IPS-15b (cell line): ENCODE measurements at regions not wholly inside any gene's neighbourhood (a gene's known extent, or its start where the extent isn't known, plus 50 kb on each side); places are given as distances from the start of the nearest gene placed in this dataset.

Experiments used
- H3K27me3 ChIP-seq: one replicate; pipeline ENCODE4 v1.6.1; 2013; ENCODE audit warnings: low read length; ENCODE audit not compliant: control insufficient read depth, insufficient read depth
- H3K36me3 ChIP-seq: one replicate; pipeline ENCODE4 v1.6.1; 2013; ENCODE audit warnings: low read length; ENCODE audit not compliant: control insufficient read depth, insufficient read depth
- H3K4me1 ChIP-seq: one replicate; pipeline ENCODE4 v1.6.1; 2013; ENCODE audit warnings: mild to moderate bottlenecking, low read length; ENCODE audit not compliant: control insufficient read depth, insufficient read depth
- H3K4me3 ChIP-seq: one replicate; pipeline ENCODE4 v1.5.1; 2013; ENCODE audit warnings: low read depth, low read length
- H3K9ac ChIP-seq: one replicate; pipeline ENCODE4 v1.6.1; 2013; ENCODE audit warnings: low read depth, mild to moderate bottlenecking, low read length
- H3K9me3 ChIP-seq: one replicate; pipeline ENCODE4 v1.6.1; 2013; ENCODE audit warnings: mild to moderate bottlenecking, low read length; ENCODE audit not compliant: control insufficient read depth, insufficient read depth

DNA sequence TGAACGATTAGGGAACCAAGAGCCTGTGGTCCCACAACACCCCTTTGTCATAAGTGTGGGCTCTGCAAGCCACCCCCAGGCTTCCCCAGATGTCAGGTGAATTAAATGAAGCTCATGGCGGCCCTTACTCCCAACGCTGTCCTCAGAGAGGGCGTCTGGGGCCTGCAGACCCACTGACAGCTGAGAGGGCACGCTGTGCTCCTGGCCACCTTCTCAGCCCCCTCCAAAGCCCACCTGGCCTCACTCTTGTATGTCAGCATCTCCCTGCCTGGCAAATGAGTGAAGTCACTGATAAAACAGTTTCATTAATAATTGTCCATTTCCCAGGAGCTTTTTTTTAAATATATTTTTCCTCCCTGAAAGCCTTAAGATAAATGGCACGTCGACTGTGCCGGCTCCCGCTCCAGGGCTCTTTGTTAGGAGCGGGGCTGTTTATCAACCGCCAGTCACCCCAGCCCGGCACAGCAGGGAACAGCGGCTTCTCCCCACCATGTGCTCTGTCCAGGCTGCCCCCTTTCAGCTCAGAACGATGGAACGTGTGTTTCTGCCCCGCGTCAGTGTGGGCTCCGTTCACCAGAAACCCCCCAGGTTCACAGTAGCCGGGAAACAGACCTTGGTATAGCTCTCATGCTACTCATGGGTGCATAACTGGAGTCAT, 94.7 kb upstream of the SFSWAP start:
- H3K27me3 ChIP-seq, result no peaks in the 10 kb centered on the region
- no peak overlapping the region for H3K4me3 ChIP-seq
- no peaks in the 10 kb centered on the region for H3K4me1 ChIP-seq
- no peaks in the 10 kb centered on the region for H3K36me3 ChIP-seq
- no peak overlapping the region for H3K9ac ChIP-seq
- H3K9me3 ChIP-seq, result no peaks in the 10 kb centered on the region

GRCh38 chr12:131616738-131617137, 94.2 kb upstream of the SFSWAP start:
- Histone ChIP-seq H3K4me3 (no peak overlapping the region), H3K9ac (no peak overlapping the region), H3K27me3 (no peaks in the 10 kb centered on the region), H3K4me1 (peaks cover 3% of the 10 kb centered on the region), H3K36me3 (no peaks in the 10 kb centered on the region), H3K9me3 (no peaks in the 10 kb centered on the region)

- Histone ChIP-seq H3K4me1 (peaks cover 3% of the 10 kb centered on the region), H3K27me3 (no peaks in the 10 kb centered on the region), H3K4me3 (no peak overlapping the region)
Measured at GRCh38 chr12:131617179-131617578, 93.7 kb upstream of the SFSWAP start.

GRCh38 chr12:131617596-131618302, 93.1 kb upstream of the SFSWAP start:
- Histone ChIP-seq H3K9me3 (no peaks in the 10 kb centered on the region), H3K4me3 (no peak overlapping the region), H3K4me1 (peaks cover 3% of the 10 kb centered on the region), H3K9ac (no peak overlapping the region), H3K36me3 (no peaks in the 10 kb centered on the region), H3K27me3 (no peaks in the 10 kb centered on the region)

More at GRCh38 chr12:131617179-131617578, 93.7 kb upstream of the SFSWAP start:
- Histone ChIP-seq H3K36me3 (no peaks in the 10 kb centered on the region), H3K9me3 (no peaks in the 10 kb centered on the region), H3K9ac (no peak overlapping the region)

GRCh38 chr12:131618303-131618658, 92.6 kb upstream of the SFSWAP start:
- Histone ChIP-seq H3K4me1 (peaks cover 3% of the 10 kb centered on the region), H3K9ac (no peak overlapping the region), H3K4me3 (no peak overlapping the region), H3K27me3 (no peaks in the 10 kb centered on the region), H3K36me3 (no peaks in the 10 kb centered on the region), H3K9me3 (no peaks in the 10 kb centered on the region)

GRCh38 chr12:131618701-131619100, 92.2 kb upstream of the SFSWAP start:
- Histone ChIP-seq H3K27me3 (no peaks in the 10 kb centered on the region), H3K9ac (no peak overlapping the region), H3K36me3 (no peaks in the 10 kb centered on the region), H3K4me3 (no peak overlapping the region), H3K9me3 (no peaks in the 10 kb centered on the region), H3K4me1 (peaks cover 3% of the 10 kb centered on the region)

DNA sequence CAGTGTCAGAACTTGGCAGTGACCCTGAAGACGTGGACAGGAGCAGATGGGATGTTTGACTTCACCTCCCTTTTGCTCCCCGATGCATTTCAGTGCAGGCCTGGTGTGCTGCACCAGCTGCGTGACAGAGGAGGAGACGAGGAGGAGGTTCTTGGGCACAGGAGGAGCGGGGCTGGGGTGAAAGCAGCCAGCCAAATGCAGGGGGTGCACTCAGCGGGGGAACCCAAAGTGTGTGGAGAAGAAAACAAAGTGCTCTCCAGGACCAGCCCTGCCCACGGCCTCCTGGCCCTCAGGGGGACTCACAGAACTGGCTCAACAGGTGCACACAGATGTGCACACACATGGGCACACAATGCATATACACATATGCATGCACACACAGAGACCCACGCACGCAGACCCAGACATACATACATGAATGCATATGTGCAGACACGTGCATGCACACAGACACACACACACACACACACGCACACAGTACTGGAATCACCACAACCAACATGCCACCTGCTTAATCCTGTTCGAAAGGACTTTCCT, 91.7 kb upstream of the SFSWAP start:
- no peaks in the 10 kb centered on the region for H3K9me3 ChIP-seq
- no peaks in the 10 kb centered on the region for H3K27me3 ChIP-seq
- H3K9ac ChIP-seq, result no peak overlapping the region
- H3K4me3 ChIP-seq, result no peak overlapping the region
- no peaks in the 10 kb centered on the region for H3K36me3 ChIP-seq
- peaks cover 3% of the 10 kb centered on the region for H3K4me1 ChIP-seq

DNA sequence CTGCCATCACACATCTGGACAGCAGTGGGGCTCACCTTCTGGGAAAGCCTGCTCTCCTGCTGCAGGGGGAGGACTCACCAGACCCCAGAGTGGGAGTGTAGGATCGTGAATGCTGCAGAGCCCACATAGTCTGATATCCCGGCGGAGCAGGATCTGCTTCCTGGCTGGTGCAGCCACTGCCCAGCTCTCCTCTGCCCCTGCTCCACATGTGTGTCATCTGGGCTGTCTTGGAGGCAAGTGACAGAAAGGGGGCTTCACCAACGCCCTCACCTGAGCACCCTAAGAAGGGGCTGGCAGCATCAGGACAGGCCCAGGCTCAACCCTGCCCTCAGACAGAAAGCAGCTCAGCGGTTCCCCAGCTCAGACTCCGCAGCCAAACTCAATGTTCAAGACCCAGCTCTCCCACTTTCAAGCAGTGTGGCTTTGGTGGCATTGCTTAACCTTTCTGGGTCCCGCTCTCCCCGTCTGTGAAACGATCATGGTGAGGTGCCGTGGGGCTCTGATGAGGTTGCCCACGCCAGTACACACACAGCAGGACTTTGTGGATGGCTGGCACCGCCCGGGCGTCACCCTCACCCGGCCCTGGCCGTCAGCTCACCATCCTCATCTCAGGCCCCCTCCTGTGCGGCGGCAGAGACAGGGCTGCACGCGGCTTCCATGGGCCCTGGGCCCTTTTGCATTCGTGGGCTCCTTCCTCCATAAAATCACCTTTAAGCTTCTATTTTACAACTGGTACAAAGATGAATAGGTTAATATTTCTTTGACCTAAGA, 91.0 kb upstream of the SFSWAP start:
- Histone ChIP-seq H3K4me1 (peaks cover 8% of the 10 kb centered on the region), H3K4me3 (no peak overlapping the region), H3K9ac (no peak overlapping the region), H3K9me3 (no peaks in the 10 kb centered on the region), H3K36me3 (no peaks in the 10 kb centered on the region), H3K27me3 (no peaks in the 10 kb centered on the region)

GRCh38 chr12:131620520-131620919, 90.4 kb upstream of the SFSWAP start:
- no peak overlapping the region for H3K9ac ChIP-seq
- no peak overlapping the region for H3K4me3 ChIP-seq
- peaks cover 8% of the 10 kb centered on the region for H3K4me1 ChIP-seq
- no peaks in the 10 kb centered on the region for H3K36me3 ChIP-seq
- H3K9me3 ChIP-seq, result no peaks in the 10 kb centered on the region
- H3K27me3 ChIP-seq, result peaks cover under 1% of the 10 kb centered on the region

DNA sequence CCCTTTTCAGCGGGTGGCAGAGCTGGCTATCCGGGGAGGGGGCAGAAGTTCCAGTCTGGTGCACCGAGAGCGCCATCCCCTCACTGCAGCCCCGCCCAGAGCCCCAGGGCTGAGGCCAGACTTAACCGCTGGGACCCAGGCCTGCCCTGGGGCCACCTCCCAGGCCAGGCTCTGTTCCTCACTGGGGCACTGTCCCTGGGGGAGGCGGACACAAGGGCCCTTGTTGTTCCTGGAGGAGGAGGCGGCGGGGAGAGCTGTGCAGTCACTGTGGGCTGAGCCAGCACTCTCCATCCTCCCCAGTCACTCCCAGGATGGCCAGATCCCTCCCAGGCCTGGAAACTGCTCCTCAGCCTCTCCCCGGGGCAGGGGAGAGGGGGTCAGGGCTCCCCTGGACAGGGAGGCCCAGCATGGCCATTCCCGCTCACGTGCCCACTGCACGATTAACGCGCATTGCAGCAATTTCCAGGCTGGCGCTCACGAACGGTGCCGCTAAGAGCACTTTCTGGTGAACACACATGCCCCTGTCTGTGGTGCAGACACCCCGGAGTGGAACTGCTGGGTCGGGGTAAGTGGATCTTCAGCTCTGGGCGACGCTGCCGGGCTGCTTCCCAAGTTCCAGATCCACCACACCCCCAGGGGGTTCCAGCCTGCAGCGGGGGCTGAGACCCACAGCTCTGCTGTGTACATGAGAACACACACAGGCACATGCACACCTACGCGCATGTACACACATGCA, 89.8 kb upstream of the SFSWAP start:
- Histone ChIP-seq H3K4me1 (peaks cover 8% of the 10 kb centered on the region), H3K9ac (no peak overlapping the region), H3K4me3 (no peak overlapping the region), H3K9me3 (no peaks in the 10 kb centered on the region), H3K27me3 (peaks cover 5% of the 10 kb centered on the region), H3K36me3 (no peaks in the 10 kb centered on the region)

DNA sequence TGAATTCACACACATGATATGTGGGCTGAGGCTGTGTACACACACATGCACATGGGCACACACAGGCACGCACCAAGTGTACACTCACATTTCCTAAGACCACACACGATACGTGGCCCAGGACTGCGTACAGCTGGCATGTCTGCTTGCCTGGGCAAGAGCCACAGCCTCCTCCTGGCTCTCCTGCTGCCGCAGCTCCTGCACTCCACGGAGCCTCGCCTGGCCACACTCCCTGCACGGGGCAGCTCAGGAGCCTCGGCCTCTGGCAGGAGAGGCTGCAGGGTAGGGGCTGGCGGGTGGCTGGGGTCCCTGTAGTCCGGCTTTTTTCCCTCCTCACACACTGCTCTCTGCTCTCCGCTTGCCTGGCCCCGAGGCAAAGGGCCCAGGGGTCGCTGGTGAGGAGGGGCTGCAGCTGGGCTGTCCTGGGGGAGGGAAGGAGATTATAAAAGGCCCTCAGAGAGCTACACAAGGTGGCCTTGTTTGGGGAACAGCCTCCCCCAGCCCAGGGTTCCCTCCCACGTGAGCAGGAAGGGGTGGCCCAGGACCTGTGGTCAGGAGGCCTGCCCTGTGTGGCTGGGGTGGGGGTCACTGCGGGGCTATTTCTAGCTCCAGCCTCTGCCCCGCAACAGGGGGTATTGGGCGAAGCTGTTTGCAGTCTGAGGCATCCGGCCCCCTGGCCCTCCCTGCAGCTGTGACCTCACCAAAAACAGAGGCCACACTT, 89.0 kb upstream of the SFSWAP start:
- no peak overlapping the region for H3K9ac ChIP-seq
- no peak overlapping the region for H3K4me3 ChIP-seq
- H3K27me3 ChIP-seq, result peaks cover 5% of the 10 kb centered on the region
- peaks cover 8% of the 10 kb centered on the region for H3K4me1 ChIP-seq
- H3K9me3 ChIP-seq, result no peaks in the 10 kb centered on the region
- no peaks in the 10 kb centered on the region for H3K36me3 ChIP-seq
